ENCODE measurements at regions not wholly inside any gene's neighbourhood (a gene's known extent, or its start where the extent isn't known, plus 50 kb on each side); places are given as distances from the start of the nearest gene placed in this dataset.
A peak's percentile ranks its signal among the peaks of the same experiment; 100 is the strongest.

GRCh38 chrX:88135735-88136134, 611.3 kb upstream of the CPXCR1 start:
- Histone ChIP-seq H3K79me2 (ENCODE audit: insufficient read depth, low read length) (no peaks in the 10 kb centered on the region), H3K4me3 (replicated peaks in 1 of 3; ENCODE audit: insufficient read depth in 1 of 3, low read depth in 2 of 3, low read length in 3 of 3) (no peak overlapping the region; a peak in 1 of 6 replicates), H3K36me3 (replicated peaks in 1 of 2; ENCODE audit: control insufficient read depth in 1 of 2, insufficient read depth in 2 of 2, low read length in 2 of 2) (no peaks in the 10 kb centered on the region), H3K9ac (ENCODE audit: insufficient read depth, low read depth, low read length) (no peak overlapping the region), H3K27ac (ENCODE audit: extremely low read length, insufficient read depth, low read length) (no peak overlapping the region), H3K4me1 (ENCODE audit: insufficient read depth, low read length) (no peaks in the 10 kb centered on the region), H3K9me3 (ENCODE audit: low read length) (no peaks in the 10 kb centered on the region), H3K4me2 (ENCODE audit: low read depth, low read length) (peak overlapping the region; percentile 12; the same call in 1 of the 2 replicates), H4K20me1 (ENCODE audit: insufficient read depth, low read length) (no peaks in the 10 kb centered on the region), H2AFZ (ENCODE audit: low read length) (no peak overlapping the region), H3K27me3 (ENCODE audit: control insufficient read depth in 1 of 2, insufficient read depth in 2 of 2, low read length in 2 of 2) (no peaks in the 10 kb centered on the region)
- no TSS peak for BruUV-seq (replicated peaks)
- ATAC-seq (no peak), FAIRE-seq (no peak), DNase-seq (ENCODE audit: low spot score) (peak; percentile 1)
- in situ Hi-C loops (cut with HindIII; ENCODE audit: extremely low pct_ligation_motif_present, low pct_unique_long_range_greater_than_20kb): loop anchor here (10.0 kb wide), 1 partner anchor 479 kb away; no protein-coding TSS in a partner anchor
- 26% methylated on average over 3 of the region's 3 CpGs for WGBS (ENCODE audit: low lambda C conversion rate)
- ChIA-PET POLR2A (interaction anchor here (0.9 kb wide), 1 partner anchor 469 kb away, joined by 3 read pairs; no protein-coding TSS in a partner anchor), CTCF (ENCODE audit: low intra/inter-chr PET ratio, low total read pairs) (interaction anchor here (2.8 kb wide), 1 partner anchor 477 kb away, joined by 11 read pairs; no protein-coding TSS in a partner anchor)
- TF ChIP-seq KLF16 (CRISPR knock-in tag; IDR thresholded peaks at IDR 0.05): no peak
- TF ChIP-seq MBNL3 (CRISPR knock-in tag; conservative IDR thresholded peaks at IDR 0.05): no peak
- no peak for TF ChIP-seq PRDM10 (CRISPR knock-in tag; IDR thresholded peaks at IDR 0.05; ENCODE audit: low read depth)
- TF ChIP-seq ZNF567 (CRISPR knock-in tag; IDR thresholded peaks at IDR 0.05; ENCODE audit: borderline replicate concordance): no peak
- TF ChIP-seq LBX2 (CRISPR knock-in tag; IDR thresholded peaks at IDR 0.05; ENCODE audit: borderline replicate concordance): no peak
- TF ChIP-seq, protein P1, sequence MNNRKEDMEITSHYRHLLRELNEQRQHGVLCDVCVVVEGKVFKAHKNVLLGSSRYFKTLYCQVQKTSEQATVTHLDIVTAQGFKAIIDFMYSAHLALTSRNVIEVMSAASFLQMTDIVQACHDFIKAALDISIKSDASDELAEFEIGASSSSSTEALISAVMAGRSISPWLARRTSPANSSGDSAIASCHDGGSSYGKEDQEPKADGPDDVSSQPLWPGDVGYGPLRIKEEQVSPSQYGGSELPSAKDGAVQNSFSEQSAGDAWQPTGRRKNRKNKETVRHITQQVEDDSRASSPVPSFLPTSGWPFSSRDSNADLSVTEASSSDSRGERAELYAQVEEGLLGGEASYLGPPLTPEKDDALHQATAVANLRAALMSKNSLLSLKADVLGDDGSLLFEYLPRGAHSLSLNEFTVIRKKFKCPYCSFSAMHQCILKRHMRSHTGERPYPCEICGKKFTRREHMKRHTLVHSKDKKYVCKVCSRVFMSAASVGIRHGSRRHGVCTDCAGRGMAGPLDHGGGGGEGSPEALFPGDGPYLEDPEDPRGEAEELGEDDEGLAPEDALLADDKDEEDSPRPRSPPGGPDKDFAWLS (CRISPR knock-in tag; IDR thresholded peaks at IDR 0.05; ENCODE audit: borderline replicate concordance): no peak
- peak; percentile 52 for TF ChIP-seq STAG1 (CRISPR knock-in tag; IDR thresholded peaks at IDR 0.05)
- peak; percentile 26 for TF ChIP-seq CTCF (CRISPR knock-in tag; IDR thresholded peaks at IDR 0.05)
- TF ChIP-seq SMC3 (IDR thresholded peaks at IDR 0.05; ENCODE audit: low read length): peak; percentile 13; the same call in 1 of the 2 replicates
- intact Hi-C loops (cut with micrococcal nuclease; ENCODE audit: unreplicated experiment): loop anchor here (1.0 to 2.0 kb wide), 2 partner anchors 289 to 478 kb away; no protein-coding TSS in a partner anchor

All from HepG2 (cell line).